Type B pancreatic cell (in vitro differentiated cells): ENCODE measurements at regions not wholly inside any gene's neighbourhood (a gene's known extent, or its start where the extent isn't known, plus 50 kb on each side); places are given as distances from the start of the nearest gene placed in this dataset.

Source experiments
- DNase-seq: peaks from one replicate; pipeline ENCODE4 v3.0.0; 2021; ENCODE audit warnings: mixed read lengths; ENCODE audit not compliant: unreplicated experiment; ENCODE audit errors: extremely low spot score
- H3K27ac Mint-ChIP-seq: 2 replicates; pipeline ENCODE4 v1.8.0; 2021; ENCODE audit warnings: mild to moderate bottlenecking, mixed read lengths
- H3K27me3 Mint-ChIP-seq: 2 replicates; pipeline ENCODE4 v1.8.0; 2021; ENCODE audit warnings: mixed read lengths
- H3K36me3 Mint-ChIP-seq: 2 replicates; pipeline ENCODE4 v1.8.0; 2021; ENCODE audit warnings: mixed read lengths
- H3K4me1 Mint-ChIP-seq: one replicate; pipeline ENCODE4 v1.8.0; 2021; ENCODE audit warnings: mixed read lengths; ENCODE audit not compliant: unreplicated experiment
- H3K4me3 Mint-ChIP-seq: 2 replicates; pipeline ENCODE4 v1.8.0; 2021; ENCODE audit warnings: mild to moderate bottlenecking, mixed read lengths
- H3K9me3 Mint-ChIP-seq: 2 replicates; pipeline ENCODE4 v1.8.0; 2021; ENCODE audit warnings: mixed read lengths
- CTCF ChIP-seq: fragments of 200-600 bp; sonication (generic); conservative IDR thresholded peaks from 2 replicates; pipeline ENCODE4 v1.5.0; 2021; ENCODE audit warnings: antibody characterized with exemption, mild to moderate bottlenecking

DNA sequence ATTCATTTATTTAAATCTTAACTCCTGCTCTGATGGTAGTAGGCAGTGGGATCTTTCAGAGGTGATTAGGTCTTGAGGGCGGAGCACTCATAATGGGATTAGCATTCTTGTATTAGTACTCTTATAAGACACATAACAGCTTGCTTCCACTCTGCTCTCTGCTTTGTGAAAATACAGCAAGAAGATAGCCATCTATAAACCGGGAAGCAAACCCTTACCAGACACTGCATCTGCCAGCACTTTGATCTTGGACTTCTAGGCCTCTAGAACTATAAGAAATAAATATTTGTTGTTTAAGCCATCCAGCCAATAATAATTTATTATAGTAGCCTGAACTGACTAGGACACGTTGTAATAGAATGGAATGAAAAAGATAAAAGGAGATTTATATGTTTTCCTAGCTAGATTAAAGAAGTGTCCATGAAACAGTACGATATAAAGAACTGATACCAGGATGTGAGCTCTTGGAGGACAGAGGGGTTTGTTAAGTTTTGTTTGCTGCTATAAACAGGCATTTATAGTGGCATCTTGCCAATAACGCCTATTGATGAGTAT lies 869.9 kb downstream of the MRPL39 start:
- no peak for DNase-seq
- Mint-ChIP-seq H3K9me3 (no peaks in the 10 kb centered on the region), H3K27me3 (no peaks in the 10 kb centered on the region), H3K27ac (no peak overlapping the region), H3K4me3 (no peak overlapping the region), H3K36me3 (no peaks in the 10 kb centered on the region), H3K4me1 (no peaks in the 10 kb centered on the region)
- TF ChIP-seq CTCF, result no peak

GRCh38 chr21:24730661-24731060 lies 876.6 kb downstream of the MRPL39 start:
- no peak for DNase-seq
- no peak for TF ChIP-seq CTCF
- Mint-ChIP-seq H3K27me3 (no peaks in the 10 kb centered on the region), H3K9me3 (no peaks in the 10 kb centered on the region), H3K4me1 (no peaks in the 10 kb centered on the region), H3K36me3 (no peaks in the 10 kb centered on the region), H3K4me3 (no peak overlapping the region), H3K27ac (no peak overlapping the region)

DNA sequence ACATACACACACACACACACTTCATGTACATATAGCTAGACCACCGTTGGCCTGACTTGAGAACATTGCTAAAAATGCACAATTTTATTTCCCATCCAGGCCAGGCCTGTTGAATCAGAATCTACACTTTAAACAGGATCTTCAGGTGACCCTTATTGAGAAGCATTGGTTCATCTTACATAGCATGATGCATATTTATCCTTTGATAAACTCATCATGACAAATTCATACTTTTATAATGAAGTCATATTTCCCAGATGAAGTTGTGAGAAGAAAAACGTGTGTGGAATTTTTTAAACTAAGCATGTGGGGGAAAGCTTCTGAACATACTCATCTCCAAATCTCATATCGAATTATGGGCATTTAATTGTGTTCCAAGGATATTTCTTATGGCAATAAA lies 877.7 kb downstream of the MRPL39 start:
- Mint-ChIP-seq H3K36me3 (no peaks in the 10 kb centered on the region), H3K27ac (no peak overlapping the region), H3K4me3 (no peak overlapping the region), H3K27me3 (no peaks in the 10 kb centered on the region), H3K9me3 (no peaks in the 10 kb centered on the region), H3K4me1 (no peaks in the 10 kb centered on the region)
- TF ChIP-seq CTCF, result no peak
- DNase-seq, result no peak

DNA sequence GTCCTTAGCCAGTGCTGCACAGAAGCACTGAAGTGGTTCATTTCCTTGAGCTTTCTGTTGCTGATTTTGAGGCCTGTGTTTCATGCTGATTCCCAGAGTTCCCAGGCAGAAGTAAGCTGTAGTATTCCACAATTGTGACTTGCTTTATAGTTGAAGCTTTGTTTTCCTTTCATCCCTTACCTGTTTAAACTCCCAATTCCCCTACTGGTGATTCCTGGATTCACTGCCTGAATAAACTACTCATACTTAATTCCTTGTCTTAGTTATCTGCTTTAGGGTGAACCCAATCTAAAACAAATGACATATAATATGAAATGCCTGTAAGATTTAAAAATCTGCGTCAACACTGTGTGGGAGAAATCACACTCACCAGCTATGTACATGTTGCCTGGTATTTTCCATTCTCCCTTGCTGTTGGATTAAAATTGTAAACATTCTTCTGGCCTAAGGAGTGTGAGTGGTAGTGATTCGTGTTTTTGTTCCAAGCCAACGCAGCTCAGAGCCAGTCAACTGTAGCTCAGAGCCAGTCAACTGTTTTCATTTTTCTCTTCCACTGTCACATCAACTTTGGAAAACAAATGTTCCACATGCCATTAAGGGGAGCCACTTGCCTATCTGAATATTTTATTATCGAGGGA lies 879.4 kb downstream of the MRPL39 start:
- no peak for DNase-seq
- H3K4me3 Mint-ChIP-seq, result no peak overlapping the region
- no peak for TF ChIP-seq CTCF
- no peak overlapping the region for H3K27ac Mint-ChIP-seq
- no peaks in the 10 kb centered on the region for H3K9me3 Mint-ChIP-seq
- H3K27me3 Mint-ChIP-seq, result no peaks in the 10 kb centered on the region
- no peaks in the 10 kb centered on the region for H3K4me1 Mint-ChIP-seq
- no peaks in the 10 kb centered on the region for H3K36me3 Mint-ChIP-seq

DNA sequence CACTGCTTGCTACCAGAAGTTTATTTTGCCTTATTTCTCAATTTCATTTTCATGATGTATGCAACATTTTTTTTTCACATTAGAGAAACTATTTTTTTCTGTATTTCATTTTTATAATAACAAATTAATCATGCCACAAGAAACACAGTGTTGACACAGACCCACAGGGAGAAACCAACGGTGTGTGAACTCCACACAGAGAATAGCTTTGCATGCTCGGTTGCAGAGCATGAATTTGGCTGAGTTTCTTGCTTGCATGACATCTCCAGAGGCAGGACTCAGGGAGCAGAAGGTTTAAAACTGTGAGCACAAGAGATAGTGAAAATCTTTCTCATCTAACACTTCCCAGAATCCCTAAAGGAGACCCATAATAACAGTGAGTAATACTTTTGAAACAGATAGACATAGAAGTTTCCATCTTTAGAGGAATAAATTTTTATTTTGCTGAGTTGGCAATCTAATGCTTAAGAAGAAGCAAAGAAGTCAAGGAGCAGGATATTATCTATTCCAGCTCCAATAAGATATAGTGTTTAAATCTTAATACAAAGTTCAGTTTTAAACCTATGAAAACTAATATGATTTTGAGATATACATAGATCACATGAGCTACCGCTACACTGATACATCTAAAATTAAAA lies 890.9 kb downstream of the MRPL39 start:
- Mint-ChIP-seq H3K4me1 (no peaks in the 10 kb centered on the region), H3K27me3 (no peaks in the 10 kb centered on the region), H3K27ac (no peak overlapping the region), H3K9me3 (no peaks in the 10 kb centered on the region), H3K4me3 (no peak overlapping the region), H3K36me3 (no peaks in the 10 kb centered on the region)
- no peak for DNase-seq
- no peak for TF ChIP-seq CTCF
